ENCODE measurements at regions not wholly inside any gene's neighbourhood (a gene's known extent, or its start where the extent isn't known, plus 50 kb on each side); places are given as distances from the start of the nearest gene placed in this dataset.

- 62% methylated on average over 11 of the region's 15 CpGs for WGBS (ENCODE audit: insufficient coverage)
These were observed 210.7 kb upstream of the PPP2R2D start for GRCh38 chr10:131689954-131690757.

GRCh38 chr10:131690805-131691239, 210.0 kb upstream of the PPP2R2D start:
- no peak overlapping the region for H3K27ac ChIP-seq (ENCODE audit: low read depth, low read length)
- H3K4me1 ChIP-seq (ENCODE audit: control insufficient read depth, insufficient read depth, low read length) = peaks cover 4% of the 10 kb centered on the region

More at GRCh38 chr10:131689954-131690757, 210.7 kb upstream of the PPP2R2D start:
- Histone ChIP-seq H3K36me3 (ENCODE audit: control insufficient read depth, insufficient read depth, low read length) (no peaks in the 10 kb centered on the region), H3K27ac (ENCODE audit: low read depth, low read length) (no peak overlapping the region), H3K4me3 (ENCODE audit: low read depth, low read length) (no peak overlapping the region), H3K4me1 (ENCODE audit: control insufficient read depth, insufficient read depth, low read length) (peaks cover 4% of the 10 kb centered on the region), H3K27me3 (ENCODE audit: control insufficient read depth, insufficient read depth, low read length) (no peaks in the 10 kb centered on the region), H3K9me3 (ENCODE audit: control insufficient read depth, insufficient read depth, low read length) (no peaks in the 10 kb centered on the region)
- DNase-seq (ENCODE audit: low read depth in 4 of 6, low spot score in 6 of 6) = peak in 2 of 6 donors; percentile 16 to 20

DNA sequence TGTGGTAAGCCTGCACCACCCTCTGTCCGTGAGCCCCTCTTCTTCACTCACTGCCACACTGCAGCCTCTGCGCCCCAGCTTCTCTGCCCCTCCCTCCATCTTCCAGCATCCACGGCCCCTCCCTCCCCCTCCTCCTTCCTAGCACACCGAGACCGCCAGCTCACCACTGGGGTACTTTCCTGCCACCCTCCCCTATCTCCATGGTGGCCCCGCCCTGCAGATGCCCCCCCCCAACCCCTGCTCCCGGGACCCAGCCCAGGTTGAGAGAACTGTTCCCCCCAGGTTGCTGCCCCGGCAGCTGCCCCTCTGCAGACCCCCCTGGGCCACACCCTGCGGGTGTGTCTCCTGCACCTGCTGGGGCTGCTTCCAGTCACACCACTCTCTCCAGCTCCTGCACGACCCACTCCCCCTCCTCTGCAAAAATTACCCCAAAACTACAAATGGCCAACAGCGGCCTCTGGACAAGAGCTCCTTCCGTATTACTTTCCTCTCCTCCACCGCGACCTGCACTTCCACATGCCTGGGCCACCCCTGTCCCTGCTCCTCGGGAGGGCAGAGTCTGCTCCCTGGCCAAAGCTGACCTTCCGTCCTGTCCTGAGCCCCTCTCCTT, 209.2 kb upstream of the PPP2R2D start:
- Histone ChIP-seq H3K27me3 (ENCODE audit: control insufficient read depth, insufficient read depth, low read length) (no peaks in the 10 kb centered on the region), H3K27ac (ENCODE audit: low read depth, low read length) (no peak overlapping the region), H3K36me3 (ENCODE audit: control insufficient read depth, insufficient read depth, low read length) (no peaks in the 10 kb centered on the region), H3K9me3 (ENCODE audit: control insufficient read depth, insufficient read depth, low read length) (no peaks in the 10 kb centered on the region), H3K4me1 (ENCODE audit: control insufficient read depth, insufficient read depth, low read length) (peaks cover 4% of the 10 kb centered on the region), H3K4me3 (ENCODE audit: low read depth, low read length) (no peak overlapping the region)
- 90% methylated on average over 10 of the region's 16 CpGs for WGBS (ENCODE audit: insufficient coverage)
- DNase-seq (ENCODE audit: low read depth in 4 of 6, low spot score in 6 of 6) = no peak

More at GRCh38 chr10:131690805-131691239, 210.0 kb upstream of the PPP2R2D start:
- DNase-seq (ENCODE audit: low read depth in 4 of 6, low spot score in 6 of 6) = no peak
- no peaks in the 10 kb centered on the region for H3K36me3 ChIP-seq (ENCODE audit: control insufficient read depth, insufficient read depth, low read length)
- WGBS (ENCODE audit: insufficient coverage) = 87% methylated on average over 14 of the region's 14 CpGs
- no peaks in the 10 kb centered on the region for H3K27me3 ChIP-seq (ENCODE audit: control insufficient read depth, insufficient read depth, low read length)
- H3K9me3 ChIP-seq (ENCODE audit: control insufficient read depth, insufficient read depth, low read length) = no peaks in the 10 kb centered on the region
- no peak overlapping the region for H3K4me3 ChIP-seq (ENCODE audit: low read depth, low read length)

DNA sequence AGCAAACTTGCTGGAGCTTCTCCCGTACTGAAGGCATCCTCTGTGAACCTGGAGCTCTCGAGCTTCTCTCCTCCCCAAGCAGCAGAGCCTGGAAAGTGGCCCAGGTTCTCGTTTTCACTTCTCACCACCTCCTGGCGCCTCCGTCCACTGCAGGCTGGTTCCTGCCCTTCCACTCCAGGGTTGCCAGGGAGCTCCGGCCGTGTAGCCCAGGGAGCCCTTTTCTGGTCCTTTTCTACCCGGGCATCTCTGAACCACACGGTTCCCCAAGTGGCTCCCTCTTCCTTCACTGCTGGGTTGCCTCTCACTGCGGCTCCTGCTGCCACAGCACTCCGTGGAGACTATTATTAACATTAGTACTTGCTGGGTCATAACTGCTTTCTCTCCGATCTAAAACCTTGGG, 208.6 kb upstream of the PPP2R2D start:
- 67% methylated on average over 10 of the region's 12 CpGs for WGBS (ENCODE audit: insufficient coverage)
- Histone ChIP-seq H3K27me3 (ENCODE audit: control insufficient read depth, insufficient read depth, low read length) (no peaks in the 10 kb centered on the region), H3K9me3 (ENCODE audit: control insufficient read depth, insufficient read depth, low read length) (no peaks in the 10 kb centered on the region), H3K4me3 (ENCODE audit: low read depth, low read length) (no peak overlapping the region), H3K27ac (ENCODE audit: low read depth, low read length) (no peak overlapping the region), H3K36me3 (ENCODE audit: control insufficient read depth, insufficient read depth, low read length) (no peaks in the 10 kb centered on the region), H3K4me1 (ENCODE audit: control insufficient read depth, insufficient read depth, low read length) (peaks cover 4% of the 10 kb centered on the region)
- no peak for DNase-seq (ENCODE audit: low read depth in 4 of 6, low spot score in 6 of 6)

DNA sequence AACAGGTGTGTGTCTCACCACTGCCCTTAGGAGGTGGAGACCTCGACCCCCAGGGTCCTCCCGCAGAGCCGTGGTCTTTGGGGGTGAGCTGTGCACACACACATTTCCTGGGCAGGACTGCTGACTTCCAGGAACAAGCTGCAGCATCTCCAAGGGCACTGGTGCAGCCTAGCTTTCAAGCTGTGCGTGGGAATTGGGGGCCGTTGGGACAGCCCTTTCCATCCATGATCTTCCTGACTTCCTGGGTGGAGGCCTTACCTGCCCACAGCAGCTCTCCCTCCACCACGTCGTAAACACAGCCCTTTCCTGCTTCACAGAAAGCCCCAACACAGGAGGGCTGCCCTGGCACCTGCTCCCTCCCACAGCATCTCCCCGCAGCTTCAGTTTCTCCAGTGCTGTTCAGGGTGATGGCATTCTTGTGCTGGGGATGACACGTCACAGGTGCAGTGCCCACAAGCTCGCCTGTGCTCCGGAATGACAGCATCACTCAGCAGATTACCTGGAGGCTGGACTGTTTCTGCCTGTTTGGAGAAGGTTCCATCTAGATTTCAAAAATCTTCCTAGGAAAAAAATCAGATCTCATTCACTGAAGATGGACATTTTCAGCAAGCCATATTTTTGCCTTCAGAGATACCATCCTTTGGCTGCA, 208.0 kb upstream of the PPP2R2D start:
- 84% methylated on average over 10 of the region's 11 CpGs for WGBS (ENCODE audit: insufficient coverage)
- Histone ChIP-seq H3K27ac (ENCODE audit: low read depth, low read length) (no peak overlapping the region), H3K9me3 (ENCODE audit: control insufficient read depth, insufficient read depth, low read length) (no peaks in the 10 kb centered on the region), H3K36me3 (ENCODE audit: control insufficient read depth, insufficient read depth, low read length) (no peaks in the 10 kb centered on the region), H3K27me3 (ENCODE audit: control insufficient read depth, insufficient read depth, low read length) (no peaks in the 10 kb centered on the region), H3K4me3 (ENCODE audit: low read depth, low read length) (no peak overlapping the region), H3K4me1 (ENCODE audit: control insufficient read depth, insufficient read depth, low read length) (peaks cover 4% of the 10 kb centered on the region)
- DNase-seq (ENCODE audit: low read depth in 4 of 6, low spot score in 6 of 6) = no peak

GRCh38 chr10:131693766-131694165, 207.0 kb upstream of the PPP2R2D start:
- Histone ChIP-seq H3K9me3 (ENCODE audit: control insufficient read depth, insufficient read depth, low read length) (no peaks in the 10 kb centered on the region), H3K27ac (ENCODE audit: low read depth, low read length) (no peak overlapping the region), H3K4me1 (ENCODE audit: control insufficient read depth, insufficient read depth, low read length) (peaks cover 4% of the 10 kb centered on the region), H3K27me3 (ENCODE audit: control insufficient read depth, insufficient read depth, low read length) (no peaks in the 10 kb centered on the region), H3K36me3 (ENCODE audit: control insufficient read depth, insufficient read depth, low read length) (no peaks in the 10 kb centered on the region), H3K4me3 (ENCODE audit: low read depth, low read length) (no peak overlapping the region)
- 89% methylated on average over 7 of the region's 8 CpGs for WGBS (ENCODE audit: insufficient coverage)
- no peak for DNase-seq (ENCODE audit: low read depth in 4 of 6, low spot score in 6 of 6)

- no peak overlapping the region for H3K4me3 ChIP-seq (ENCODE audit: low read depth, low read length)
- peaks cover 4% of the 10 kb centered on the region for H3K4me1 ChIP-seq (ENCODE audit: control insufficient read depth, insufficient read depth, low read length)
- no peaks in the 10 kb centered on the region for H3K27me3 ChIP-seq (ENCODE audit: control insufficient read depth, insufficient read depth, low read length)
- no peaks in the 10 kb centered on the region for H3K36me3 ChIP-seq (ENCODE audit: control insufficient read depth, insufficient read depth, low read length)
- no peak overlapping the region for H3K27ac ChIP-seq (ENCODE audit: low read depth, low read length)
- 94% methylated on average over 11 of the region's 11 CpGs for whole genome bisulfite sequencing (ENCODE audit: insufficient coverage)
- no peak for DNase-seq (ENCODE audit: low read depth in 4 of 6, low spot score in 6 of 6)
- H3K9me3 ChIP-seq (ENCODE audit: control insufficient read depth, insufficient read depth, low read length) = no peaks in the 10 kb centered on the region
These were observed 206.5 kb upstream of the PPP2R2D start for GRCh38 chr10:131694168-131694780.

- WGBS (ENCODE audit: insufficient coverage) = 91% methylated on average over 11 of the region's 11 CpGs
- Histone ChIP-seq H3K4me3 (ENCODE audit: low read depth, low read length) (no peak overlapping the region), H3K36me3 (ENCODE audit: control insufficient read depth, insufficient read depth, low read length) (no peaks in the 10 kb centered on the region), H3K27ac (ENCODE audit: low read depth, low read length) (no peak overlapping the region), H3K9me3 (ENCODE audit: control insufficient read depth, insufficient read depth, low read length) (no peaks in the 10 kb centered on the region), H3K4me1 (ENCODE audit: control insufficient read depth, insufficient read depth, low read length) (peaks cover 4% of the 10 kb centered on the region), H3K27me3 (ENCODE audit: control insufficient read depth, insufficient read depth, low read length) (no peaks in the 10 kb centered on the region)
- no peak for DNase-seq (ENCODE audit: low read depth in 4 of 6, low spot score in 6 of 6)
These were observed 205.9 kb upstream of the PPP2R2D start for GRCh38 chr10:131694781-131695495.

DNA sequence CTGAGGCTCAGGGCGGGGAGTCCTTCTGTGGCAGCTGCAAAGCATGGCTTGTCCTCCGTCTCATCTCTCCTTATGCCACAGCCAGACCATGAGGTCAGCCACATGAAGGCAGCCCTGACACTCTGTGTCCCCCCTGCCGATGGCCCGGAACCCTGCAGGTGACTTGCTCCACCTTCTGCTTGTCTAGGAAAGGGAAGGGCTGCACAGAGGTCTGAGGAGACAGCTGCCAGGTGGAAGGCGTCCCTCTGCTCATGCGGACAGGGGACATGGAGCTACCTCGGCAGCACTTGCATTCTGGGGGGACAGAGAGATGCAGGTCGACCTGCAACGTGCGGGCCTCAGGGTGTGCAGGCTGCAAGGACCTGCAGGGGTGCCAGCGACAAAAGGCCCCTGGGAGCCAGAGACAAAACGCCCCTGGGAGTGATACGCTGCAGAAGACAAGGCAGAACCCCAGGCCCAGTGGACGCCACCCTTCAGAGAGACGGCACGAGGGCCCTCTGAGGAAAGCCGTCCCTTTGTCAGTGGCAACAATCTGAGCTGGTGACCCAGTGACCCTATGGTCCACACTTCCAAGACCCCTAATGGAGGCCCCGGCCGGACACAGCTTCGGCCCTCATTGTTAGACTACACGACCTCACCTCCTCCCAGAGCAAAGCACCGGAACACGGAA, 205.2 kb upstream of the PPP2R2D start:
- no peaks in the 10 kb centered on the region for H3K36me3 ChIP-seq (ENCODE audit: control insufficient read depth, insufficient read depth, low read length)
- no peak overlapping the region for H3K4me3 ChIP-seq (ENCODE audit: low read depth, low read length)
- H3K4me1 ChIP-seq (ENCODE audit: control insufficient read depth, insufficient read depth, low read length) = peaks cover 3% of the 10 kb centered on the region
- no peaks in the 10 kb centered on the region for H3K9me3 ChIP-seq (ENCODE audit: control insufficient read depth, insufficient read depth, low read length)
- no peak for DNase-seq (ENCODE audit: low read depth in 4 of 6, low spot score in 6 of 6)
- H3K27ac ChIP-seq (ENCODE audit: low read depth, low read length) = no peak overlapping the region
- 76% methylated on average over 17 of the region's 23 CpGs for WGBS (ENCODE audit: insufficient coverage)
- H3K27me3 ChIP-seq (ENCODE audit: control insufficient read depth, insufficient read depth, low read length) = no peaks in the 10 kb centered on the region
